Prostate gland (tissue), 2 donors: ENCODE measurements at regions not wholly inside any gene's neighbourhood (a gene's known extent, or its start where the extent isn't known, plus 50 kb on each side); places are given as distances from the start of the nearest gene placed in this dataset.
"Not testable (repeated sequence)": the region's sequence is repeated elsewhere in the genome, so short reads cannot be mapped to it uniquely, and the experiment has no call there.

Experiments used
- DNase-seq: peaks from one replicate; pipeline ENCODE4 v3.0.0-alpha.2; 2019; ENCODE audit warnings: low spot score
- H3K27ac ChIP-seq, 2 donors: fragments of 200-600 bp; sonication (generic); 2 replicates each; pipeline ENCODE4 v1.5.1; 2017 to 2019
- H3K27me3 ChIP-seq: fragments of 200-600 bp; sonication (generic); replicated peaks from 2 replicates; pipeline ENCODE4 v1.5.1; 2019; ENCODE audit not compliant: insufficient read depth
- H3K36me3 ChIP-seq, 2 donors: fragments of 200-600 bp; sonication (generic); 1 replicate in 1 of 2; 2 replicates in 1 of 2; pipeline versions ENCODE4 v1.5.1 to v1.8.1; 2017 to 2019
- H3K4me1 ChIP-seq: fragments of 200-600 bp; sonication (generic); replicated peaks from 2 replicates; pipeline ENCODE4 v1.5.1; 2019
- H3K4me3 ChIP-seq, 2 donors: fragments of 200-600 bp; sonication (generic); 2 replicates each; pipeline ENCODE4 v1.5.1; 2017 to 2019
- H3K9me3 ChIP-seq: fragments of 200-600 bp; sonication (generic); 2 replicates; pipeline ENCODE4 v1.5.1; 2017
- CTCF ChIP-seq, 4 experiments: fragments of 200-600 bp in 2 of 4; fragments of 450-650 bp in 2 of 4; sonication (generic) in 2 of 4; IDR thresholded peaks; 1 replicate in 3 of 4; 2 replicates in 1 of 4; pipeline ENCODE4 v1.5.1; 2016 to 2019; ENCODE audit warnings: antibody characterized with exemption in 4 of 4, mild to moderate bottlenecking in 2 of 4, moderate library complexity in 2 of 4
- POLR2A ChIP-seq: fragments of 450-650 bp; IDR thresholded peaks from one replicate; pipeline ENCODE4 v1.6.1; 2016; ENCODE audit warnings: antibody characterized with exemption, mild to moderate bottlenecking
- POLR2AphosphoS5 ChIP-seq: sonication (generic); formaldehyde crosslinking; IDR thresholded peaks from one replicate; pipeline ENCODE4 v1.6.1; 2017; ENCODE audit warnings: antibody characterized with exemption
- WGBS: methylation state at CpG from one replicate; pipeline ENCODE4 v1.1.5; 2018; 5-methylcytosine and 5-hydroxymethylcytosine counted together
- intact Hi-C: fragments of 100-400 bp; cut with DNase I; formaldehyde crosslinking; loops from one replicate; pipeline ENCODE4 v1.14.2; 2022

- H3K4me1 ChIP-seq = peaks cover 5% of the 10 kb centered on the region
- no peaks in the 10 kb centered on the region for H3K9me3 ChIP-seq
- no peak for TF ChIP-seq POLR2A
- no peak for TF ChIP-seq CTCF (IDR thresholded peaks at IDR 0.05)
- TF ChIP-seq POLR2AphosphoS5 = no peak
- no peaks in the 10 kb centered on the region for H3K27me3 ChIP-seq
- H3K4me3 ChIP-seq = no peak overlapping the region
- H3K27ac ChIP-seq = no peak overlapping the region
- WGBS = 78% methylated on average over 7 of the region's 7 CpGs
- intact Hi-C loops = no loop called here
- DNase-seq = no peak
- H3K36me3 ChIP-seq = no peaks in the 10 kb centered on the region
Measured at GRCh38 chr10:84593506-84593905, 265.1 kb downstream of the CCSER2 start.

GRCh38 chr10:84596585-84596984 is 268.2 kb downstream of the CCSER2 start:
- Histone ChIP-seq H3K4me3 (no peak overlapping the region), H3K36me3 (no peaks in the 10 kb centered on the region), H3K27me3 (no peaks in the 10 kb centered on the region), H3K27ac (no peak overlapping the region), H3K9me3 (no peaks in the 10 kb centered on the region), H3K4me1 (no peaks in the 10 kb centered on the region)
- TF ChIP-seq POLR2AphosphoS5 (no peak), CTCF (IDR thresholded peaks at IDR 0.05) (no peak), POLR2A (no peak)
- DNase-seq = no peak
- 88% methylated on average over 4 of the region's 4 CpGs for WGBS
- intact Hi-C loops = no loop called here

GRCh38 chr10:84599254-84599653 is 270.9 kb downstream of the CCSER2 start:
- no peaks in the 10 kb centered on the region for H3K9me3 ChIP-seq
- TF ChIP-seq CTCF (IDR thresholded peaks at IDR 0.05) = no peak
- TF ChIP-seq POLR2AphosphoS5 = no peak
- TF ChIP-seq POLR2A = no peak
- no peak overlapping the region for H3K27ac ChIP-seq
- 75% methylated on average over 2 of the region's 2 CpGs for WGBS
- H3K27me3 ChIP-seq = no peaks in the 10 kb centered on the region
- intact Hi-C loops = no loop called here
- DNase-seq = no peak
- H3K4me1 ChIP-seq = no peaks in the 10 kb centered on the region
- H3K4me3 ChIP-seq = no peak overlapping the region
- no peaks in the 10 kb centered on the region for H3K36me3 ChIP-seq

- no peaks in the 10 kb centered on the region for H3K4me1 ChIP-seq
- WGBS = 85% methylated on average over 6 of the region's 6 CpGs
- TF ChIP-seq POLR2A = no peak
- TF ChIP-seq CTCF (IDR thresholded peaks at IDR 0.05) = no peak
- TF ChIP-seq POLR2AphosphoS5 = no peak
- intact Hi-C loops = no loop called here
- no peaks in the 10 kb centered on the region for H3K27me3 ChIP-seq
- H3K4me3 ChIP-seq = no peak overlapping the region
- H3K27ac ChIP-seq = no peak overlapping the region
- no peak for DNase-seq
- H3K36me3 ChIP-seq = no peaks in the 10 kb centered on the region
- no peaks in the 10 kb centered on the region for H3K9me3 ChIP-seq
Measured at GRCh38 chr10:84600947-84601346, 272.6 kb downstream of the CCSER2 start.

- 78% methylated on average over 14 of the region's 14 CpGs for WGBS
- H3K27me3 ChIP-seq, H3K27ac ChIP-seq, H3K36me3 ChIP-seq, DNase-seq, intact Hi-C loops, H3K4me3 ChIP-seq, H3K4me1 ChIP-seq, H3K9me3 ChIP-seq: not testable (repeated sequence)
Measured at GRCh38 chr10:84602543-84602942, 274.2 kb downstream of the CCSER2 start.
